Neural progenitor cell (in vitro differentiated cells): ENCODE measurements at regions not wholly inside any gene's neighbourhood (a gene's known extent, or its start where the extent isn't known, plus 50 kb on each side); places are given as distances from the start of the nearest gene placed in this dataset.
"Not testable (repeated sequence)": the region's sequence is repeated elsewhere in the genome, so short reads cannot be mapped to it uniquely, and the experiment has no call there.

ENCODE experiments used
- DNase-seq: peaks from one replicate; pipeline ENCODE4 v3.0.0-alpha.2; 2016; ENCODE audit warnings: low spot score
- H2AFZ ChIP-seq: fragments of 200-600 bp; sonication (generic); replicated peaks from 2 replicates; pipeline ENCODE4 v1.6.1; 2016; ENCODE audit warnings: antibody characterized with exemption
- H3F3A ChIP-seq: fragments of 200-600 bp; sonication (generic); 2 replicates; pipeline ENCODE4 v1.6.1; 2016; ENCODE audit warnings: antibody characterized with exemption, low read depth
- H3K27ac ChIP-seq: fragments of 200-600 bp; sonication (generic); 2 replicates; pipeline ENCODE4 v1.5.1; 2016; ENCODE audit warnings: mild to moderate bottlenecking
- H3K27me3 ChIP-seq: fragments of 200-600 bp; sonication (generic); 2 replicates; pipeline ENCODE4 v1.6.1; 2016; ENCODE audit warnings: mild to moderate bottlenecking, moderate library complexity
- H3K36me3 ChIP-seq: fragments of 200-600 bp; sonication (generic); 2 replicates; pipeline ENCODE4 v1.5.1; 2016
- H3K4me1 ChIP-seq: fragments of 200-600 bp; sonication (generic); 2 replicates; pipeline ENCODE4 v1.6.1; 2016; ENCODE audit warnings: mixed run types
- H3K4me2 ChIP-seq: fragments of 200-600 bp; sonication (generic); 2 replicates; pipeline ENCODE4 v1.6.1; 2016
- H3K4me3 ChIP-seq: fragments of 200-600 bp; sonication (generic); 2 replicates; pipeline ENCODE4 v1.5.1; 2016
- H3K79me2 ChIP-seq: fragments of 200-600 bp; sonication (generic); 2 replicates; pipeline ENCODE4 v1.6.1; 2016; ENCODE audit warnings: low read depth
- H3K9ac ChIP-seq: fragments of 200-600 bp; sonication (generic); 2 replicates; pipeline ENCODE4 v1.6.1; 2016
- H3K9me3 ChIP-seq: fragments of 200-600 bp; sonication (generic); 2 replicates; pipeline ENCODE4 v1.5.1; 2016; ENCODE audit warnings: low read depth
- H4K20me1 ChIP-seq: fragments of 200-600 bp; sonication (generic); 2 replicates; pipeline ENCODE4 v1.6.1; 2016; ENCODE audit warnings: low read depth
- H3K27ac Mint-ChIP-seq: 3 replicates; pipeline ENCODE4 v1.8.0; 2021; ENCODE audit warnings: mixed read lengths
- H3K27me3 Mint-ChIP-seq: 2 replicates; pipeline ENCODE4 v1.8.0; 2022; ENCODE audit warnings: low read depth, mild to moderate bottlenecking, inconsistent platforms, moderate library complexity, mixed read lengths; ENCODE audit not compliant: insufficient read depth
- H3K36me3 Mint-ChIP-seq: 3 replicates; pipeline ENCODE4 v1.8.0; 2021; ENCODE audit warnings: mixed read lengths
- H3K4me1 Mint-ChIP-seq: 3 replicates; pipeline ENCODE4 v1.8.0; 2021; ENCODE audit warnings: mixed read lengths
- H3K4me3 Mint-ChIP-seq: 3 replicates; pipeline ENCODE4 v1.8.0; 2021; ENCODE audit warnings: mild to moderate bottlenecking, moderate library complexity, mixed read lengths
- H3K9me3 Mint-ChIP-seq: 3 replicates; pipeline ENCODE4 v1.8.0; 2020; ENCODE audit warnings: mixed read lengths
- CTCF ChIP-seq: fragments of 200-600 bp; sonication (generic); IDR thresholded peaks from 2 replicates; pipeline ENCODE4 v1.5.1; 2017; ENCODE audit warnings: antibody characterized with exemption, mild to moderate bottlenecking
- EZH2 ChIP-seq: fragments of 200-600 bp; sonication (generic); IDR thresholded peaks from 2 replicates; pipeline ENCODE4 v1.6.1; 2017; ENCODE audit warnings: antibody characterized with exemption, mild to moderate bottlenecking, moderate library complexity
- EZH2phosphoT487 ChIP-seq: fragments of 200-600 bp; sonication (generic); IDR thresholded peaks from 2 replicates; pipeline ENCODE4 v1.6.1; 2017; ENCODE audit warnings: antibody characterized with exemption

- Histone ChIP-seq H3K79me2 (no peaks in the 10 kb centered on the region), H3K9ac (no peak overlapping the region), H3K27ac (no peak overlapping the region), H3K27me3 (no peaks in the 10 kb centered on the region), H3K36me3 (no peaks in the 10 kb centered on the region), H3K9me3 (no peaks in the 10 kb centered on the region), H3K4me1 (no peaks in the 10 kb centered on the region), H2AFZ (no peak overlapping the region), H3K4me2 (no peak overlapping the region), H3F3A (no peaks in the 10 kb centered on the region), H4K20me1 (no peaks in the 10 kb centered on the region), H3K4me3 (no peak overlapping the region)
- TF ChIP-seq EZH2phosphoT487 = no peak
- TF ChIP-seq EZH2 = no peak
- no peak for TF ChIP-seq CTCF
- Mint-ChIP-seq H3K9me3 (peaks cover 6% of the 10 kb centered on the region), H3K27ac (no peak overlapping the region), H3K27me3 (no peaks in the 10 kb centered on the region), H3K4me3 (no peak overlapping the region), H3K36me3 (no peaks in the 10 kb centered on the region), H3K4me1 (no peaks in the 10 kb centered on the region)
- no peak for DNase-seq
These were observed 81.0 kb upstream of the ARMCX2 start for GRCh38 chrX:101740642-101741041.

DNA sequence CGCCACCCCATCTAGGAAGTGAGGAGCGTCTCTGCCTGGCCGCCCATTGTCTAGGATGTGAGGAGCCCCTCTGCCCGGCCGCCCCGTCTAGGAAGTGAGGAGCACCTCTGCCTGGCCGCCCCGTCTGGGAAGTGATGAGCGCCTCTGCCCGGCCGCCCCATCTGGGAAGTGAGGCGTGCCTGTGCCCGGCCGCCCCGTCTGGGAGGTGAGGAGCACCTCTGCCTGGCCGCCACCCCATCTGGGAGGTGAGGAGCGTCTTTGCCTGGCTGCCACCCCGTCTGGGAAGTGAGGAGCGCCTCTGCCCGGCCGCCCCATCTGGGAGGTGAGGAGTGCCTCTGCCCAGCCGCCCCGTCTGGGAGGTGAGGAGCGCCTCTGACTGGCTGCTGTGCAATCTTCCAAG, 79.2 kb upstream of the ARMCX2 start:
- not testable (repeated sequence) for H3K27ac Mint-ChIP-seq, H3K4me2 ChIP-seq, DNase-seq, H3K4me1 ChIP-seq, H3K36me3 Mint-ChIP-seq, H3K9me3 ChIP-seq, H3K27ac ChIP-seq, H3K79me2 ChIP-seq, H3K4me3 ChIP-seq, H3F3A ChIP-seq, H3K27me3 ChIP-seq, H3K36me3 ChIP-seq, H3K27me3 Mint-ChIP-seq, H3K4me3 Mint-ChIP-seq, H3K9ac ChIP-seq, H3K9me3 Mint-ChIP-seq, H3K4me1 Mint-ChIP-seq, H4K20me1 ChIP-seq, H2AFZ ChIP-seq

DNA sequence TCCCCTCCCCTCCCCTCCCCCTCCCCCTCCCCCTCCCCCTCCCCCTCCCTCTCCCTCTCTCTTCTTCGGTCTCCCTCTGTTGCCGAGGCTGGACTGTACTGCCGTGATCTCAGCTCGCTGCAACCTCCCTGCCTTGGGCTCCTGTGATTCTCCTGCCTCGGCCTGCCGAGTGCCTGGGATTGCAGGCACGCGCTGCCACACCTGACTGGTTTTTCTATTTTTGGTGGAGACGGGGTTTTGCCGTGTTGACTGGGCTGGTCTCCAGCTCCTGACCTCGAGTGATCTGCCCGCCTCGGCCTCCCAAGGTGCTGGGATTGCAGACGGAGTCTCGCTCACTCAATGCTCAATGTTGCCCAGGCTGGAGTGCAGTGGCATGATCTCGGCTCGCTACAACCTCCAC, 78.8 kb upstream of the ARMCX2 start:
- H3K27me3 Mint-ChIP-seq, H3F3A ChIP-seq, H3K79me2 ChIP-seq, H3K4me1 Mint-ChIP-seq, H3K27ac Mint-ChIP-seq, H3K36me3 ChIP-seq, DNase-seq, H3K4me1 ChIP-seq, H3K36me3 Mint-ChIP-seq, H4K20me1 ChIP-seq, H3K9ac ChIP-seq, H3K9me3 Mint-ChIP-seq, H2AFZ ChIP-seq, H3K4me3 Mint-ChIP-seq, H3K27ac ChIP-seq, H3K9me3 ChIP-seq, H3K4me2 ChIP-seq, H3K27me3 ChIP-seq, H3K4me3 ChIP-seq: not testable (repeated sequence)

- H3K4me3 Mint-ChIP-seq = no peak overlapping the region
- Histone ChIP-seq H4K20me1 (no peaks in the 10 kb centered on the region), H2AFZ (no peak overlapping the region), H3K9ac (no peak overlapping the region), H3K36me3 (no peaks in the 10 kb centered on the region), H3K9me3 (no peaks in the 10 kb centered on the region), H3K4me2 (no peak overlapping the region), H3K4me3 (no peak overlapping the region), H3K4me1 (no peaks in the 10 kb centered on the region), H3K27ac (no peak overlapping the region), H3K79me2 (no peaks in the 10 kb centered on the region), H3K27me3 (no peaks in the 10 kb centered on the region), H3F3A (no peaks in the 10 kb centered on the region)
- no peaks in the 10 kb centered on the region for H3K27me3 Mint-ChIP-seq
- no peaks in the 10 kb centered on the region for H3K36me3 Mint-ChIP-seq
- DNase-seq = no peak
- TF ChIP-seq CTCF (no peak), EZH2phosphoT487 (no peak)
- H3K27ac Mint-ChIP-seq = no peak overlapping the region
- H3K4me1 Mint-ChIP-seq = no peaks in the 10 kb centered on the region
- peaks cover 6% of the 10 kb centered on the region for H3K9me3 Mint-ChIP-seq
These were observed 77.0 kb upstream of the ARMCX2 start for GRCh38 chrX:101736651-101737050.
